H9 (cell line): ENCODE measurements at regions not wholly inside any gene's neighbourhood (a gene's known extent, or its start where the extent isn't known, plus 50 kb on each side); places are given as distances from the start of the nearest gene placed in this dataset.

Experiments
- DNase-seq: peaks from one replicate; pipeline ENCODE4 v3.0.0-alpha.2; 2017
- H2AFZ ChIP-seq: one replicate; pipeline ENCODE4 v1.6.1; 2013; ENCODE audit warnings: mild to moderate bottlenecking, low read length, control low read depth, moderate library complexity
- H2AK5ac ChIP-seq: 2 replicates; pipeline ENCODE4 v1.6.1; 2013; ENCODE audit warnings: low read length, control low read depth, mixed read lengths; ENCODE audit not compliant: insufficient read length
- H2BK120ac ChIP-seq: one replicate; pipeline ENCODE4 v1.6.1; 2013; ENCODE audit warnings: low read depth, mild to moderate bottlenecking, low read length, control low read depth, inconsistent platforms; ENCODE audit not compliant: poor library complexity, severe bottlenecking
- H2BK12ac ChIP-seq: 2 replicates; pipeline ENCODE4 v1.6.1; 2013; ENCODE audit warnings: low read length, control low read depth, mixed read lengths, low read depth; ENCODE audit not compliant: insufficient read length
- H2BK15ac ChIP-seq: 2 replicates; pipeline ENCODE4 v1.6.1; 2013; ENCODE audit warnings: low read depth, low read length, control low read depth
- H2BK20ac ChIP-seq: one replicate; pipeline ENCODE4 v1.6.1; 2013; ENCODE audit warnings: low read depth, mild to moderate bottlenecking, low read length, control low read depth, inconsistent platforms; ENCODE audit not compliant: poor library complexity, severe bottlenecking
- H2BK5ac ChIP-seq: 2 replicates; pipeline ENCODE4 v1.6.1; 2013; ENCODE audit warnings: low read length, control low read depth, mixed read lengths; ENCODE audit not compliant: insufficient read length
- H3K14ac ChIP-seq: 2 replicates; pipeline ENCODE4 v1.6.1; 2013; ENCODE audit warnings: low read length, control low read depth; ENCODE audit not compliant: insufficient read depth
- H3K18ac ChIP-seq: 2 replicates; pipeline ENCODE4 v1.6.1; 2013; ENCODE audit warnings: low read depth, mild to moderate bottlenecking, mixed read lengths, low read length, control low read depth; ENCODE audit not compliant: insufficient read length
- H3K23ac ChIP-seq: 2 replicates; pipeline ENCODE4 v1.6.1; 2013; ENCODE audit warnings: low read length, control low read depth, mixed read lengths, low read depth; ENCODE audit not compliant: insufficient read length
- H3K23me2 ChIP-seq: 2 replicates; pipeline ENCODE4 v1.6.1; 2013; ENCODE audit warnings: low read depth, mild to moderate bottlenecking, mixed read lengths, low read length, control low read depth; ENCODE audit not compliant: insufficient read length, poor library complexity, severe bottlenecking
- H3K27ac ChIP-seq: 2 replicates; pipeline ENCODE4 v1.5.1; 2013; ENCODE audit warnings: low read length, control low read depth, mixed read lengths, low read depth; ENCODE audit not compliant: insufficient read length
- H3K27me3 ChIP-seq: 2 replicates; pipeline ENCODE4 v1.6.1; 2013; ENCODE audit warnings: low read length, control low read depth, inconsistent platforms; ENCODE audit not compliant: insufficient read depth
- H3K4ac ChIP-seq: 2 replicates; pipeline ENCODE4 v1.6.1; 2013; ENCODE audit warnings: low read depth, mild to moderate bottlenecking, control low read depth, inconsistent platforms, low read length, moderate library complexity
- H3K4me1 ChIP-seq: 2 replicates; pipeline ENCODE4 v1.6.1; 2013; ENCODE audit warnings: low read length, control low read depth, inconsistent platforms; ENCODE audit not compliant: insufficient read depth
- H3K4me2 ChIP-seq: 2 replicates; pipeline ENCODE4 v1.6.1; 2013; ENCODE audit warnings: low read length, control low read depth, mixed read lengths; ENCODE audit not compliant: insufficient read length, insufficient read depth
- H3K56ac ChIP-seq: 2 replicates; pipeline ENCODE4 v1.6.1; 2013; ENCODE audit warnings: low read depth, mild to moderate bottlenecking, mixed read lengths, low read length, control low read depth; ENCODE audit not compliant: insufficient read length
- H3K79me1 ChIP-seq: 2 replicates; pipeline ENCODE4 v1.6.1; 2013; ENCODE audit warnings: low read depth, mild to moderate bottlenecking, moderate library complexity, low read length, control low read depth, inconsistent platforms; ENCODE audit not compliant: insufficient read depth, poor library complexity, severe bottlenecking
- H3K79me2 ChIP-seq: 2 replicates; pipeline ENCODE4 v1.6.1; 2013; ENCODE audit warnings: low read length, control low read depth, inconsistent platforms; ENCODE audit not compliant: insufficient read depth
- H3K9ac ChIP-seq: 2 replicates; pipeline ENCODE4 v1.6.1; 2013; ENCODE audit warnings: low read length, control low read depth, mixed read lengths; ENCODE audit not compliant: insufficient read length; ENCODE audit errors: extremely low read depth
- H3K9me3 ChIP-seq: one replicate; pipeline ENCODE4 v1.6.1; 2013; ENCODE audit warnings: low read depth, low read length, inconsistent platforms; ENCODE audit not compliant: control insufficient read depth
- H3T11ph ChIP-seq: one replicate; pipeline ENCODE4 v1.6.1; 2013; ENCODE audit warnings: mild to moderate bottlenecking, low read length, control low read depth, inconsistent platforms
- H4K20me1 ChIP-seq: one replicate; pipeline ENCODE4 v1.6.1; 2013; ENCODE audit not compliant: control insufficient read depth, insufficient read length, insufficient read depth
- H4K5ac ChIP-seq: 2 replicates; pipeline ENCODE4 v1.6.1; 2013; ENCODE audit warnings: low read depth, mild to moderate bottlenecking, mixed read lengths, low read length, control low read depth; ENCODE audit not compliant: insufficient read length
- H4K8ac ChIP-seq: replicated peaks from 2 replicates; pipeline ENCODE4 v1.6.1; 2013; ENCODE audit warnings: low read length, control low read depth, mixed read lengths, low read depth; ENCODE audit not compliant: insufficient read length
- H4K91ac ChIP-seq: 2 replicates; pipeline ENCODE4 v1.6.1; 2013; ENCODE audit warnings: low read depth, mild to moderate bottlenecking, moderate library complexity, mixed read lengths, low read length, control low read depth; ENCODE audit not compliant: insufficient read length
- H3K27ac Mint-ChIP-seq, 3 experiments: 2 replicates in 2 of 3; 3 replicates in 1 of 3; pipeline ENCODE4 v1.8.0; 2020 to 2021; ENCODE audit warnings: mixed read lengths in 3 of 3, mild to moderate bottlenecking in 1 of 3, moderate library complexity in 1 of 3
- H3K27me3 Mint-ChIP-seq: 2 replicates; pipeline ENCODE4 v1.8.0; 2021; ENCODE audit warnings: low read depth, mild to moderate bottlenecking, moderate library complexity, mixed read lengths
- H3K36me3 Mint-ChIP-seq, 3 experiments: 2 replicates in 2 of 3; 3 replicates in 1 of 3; pipeline ENCODE4 v1.8.0; 2020 to 2021; ENCODE audit warnings: low read depth in 3 of 3, mixed read lengths in 3 of 3; ENCODE audit not compliant: insufficient read depth in 1 of 3
- H3K4me1 Mint-ChIP-seq, 2 experiments: 2 replicates each; pipeline ENCODE4 v1.8.0; 2020; ENCODE audit warnings: mixed read lengths in 2 of 2
- H3K4me3 Mint-ChIP-seq, 2 experiments: 2 replicates in 1 of 2; 3 replicates in 1 of 2; pipeline ENCODE4 v1.8.0; 2020 to 2021; ENCODE audit warnings: mild to moderate bottlenecking in 2 of 2, mixed read lengths in 2 of 2, moderate library complexity in 1 of 2
- H3K9me3 Mint-ChIP-seq, 2 experiments: 2 replicates in 1 of 2; 3 replicates in 1 of 2; pipeline ENCODE4 v1.8.0; 2020; ENCODE audit warnings: mild to moderate bottlenecking in 2 of 2, mixed read lengths in 2 of 2, moderate library complexity in 1 of 2
- WGBS: extraction: QIAGEN DNeasy Blood & Tissue Kit; methylation state at CpG from one replicate; pipeline ENCODE4 v1.1.7; 2013; ENCODE audit warnings: missing lambda C conversion rate, low lambda C conversion rate, mixed read lengths; ENCODE audit not compliant: insufficient read length; ENCODE audit errors: extremely low coverage; 5-methylcytosine and 5-hydroxymethylcytosine counted together
- TF ChIP-seq, protein P1 (sequence below): fragments of 200-600 bp; sonication (generic); conservative IDR thresholded peaks from 3 replicates; pipeline ENCODE4 v1.8.0; 2021; ENCODE audit warnings: antibody characterized with exemption, mild to moderate bottlenecking

- H2BK15ac ChIP-seq, result no peak overlapping the region
- H3K79me1 ChIP-seq, result no peaks in the 10 kb centered on the region
- H2BK5ac ChIP-seq, result no peak overlapping the region
- no peaks in the 10 kb centered on the region for H3K9me3 ChIP-seq
- H2BK20ac ChIP-seq, result no peak overlapping the region
- H3K27me3 ChIP-seq, result no peaks in the 10 kb centered on the region
- Mint-ChIP-seq H3K27me3 (no peaks in the 10 kb centered on the region), H3K4me3 (no peak overlapping the region), H3K36me3 (peaks cover 0 to 1% (median 0%) of the 10 kb centered on the region in 3 experiments; a peak in 1 of 7 replicates), H3K27ac (no peak overlapping the region), H3K9me3 (no peaks in the 10 kb centered on the region), H3K4me1 (peaks cover 0 to 4% of the 10 kb centered on the region in 2 experiments; a peak in 2 of 4 replicates)
- no peak overlapping the region for H3K56ac ChIP-seq
- H3K4me1 ChIP-seq, result no peaks in the 10 kb centered on the region
- no peak overlapping the region for H4K8ac ChIP-seq
- no peak overlapping the region for H3K4ac ChIP-seq
- H3K18ac ChIP-seq, result no peak overlapping the region
- H3K9ac ChIP-seq, result no peak overlapping the region
- no peak overlapping the region for H3K4me2 ChIP-seq
- no peak overlapping the region for H3K27ac ChIP-seq
- no peak overlapping the region for H2BK120ac ChIP-seq
- no peaks in the 10 kb centered on the region for H3K23me2 ChIP-seq
- H3K14ac ChIP-seq, result no peak overlapping the region
- no peak overlapping the region for H2AK5ac ChIP-seq
- no peaks in the 10 kb centered on the region for H4K20me1 ChIP-seq
- no peaks in the 10 kb centered on the region; the same call in 1 of the 2 replicates for H3K79me2 ChIP-seq
- no peak overlapping the region for H2AFZ ChIP-seq
- H4K5ac ChIP-seq, result no peak overlapping the region
- H2BK12ac ChIP-seq, result no peak overlapping the region
- no peak overlapping the region for H3T11ph ChIP-seq
- no peak overlapping the region for H4K91ac ChIP-seq
- TF ChIP-seq, protein P1, sequence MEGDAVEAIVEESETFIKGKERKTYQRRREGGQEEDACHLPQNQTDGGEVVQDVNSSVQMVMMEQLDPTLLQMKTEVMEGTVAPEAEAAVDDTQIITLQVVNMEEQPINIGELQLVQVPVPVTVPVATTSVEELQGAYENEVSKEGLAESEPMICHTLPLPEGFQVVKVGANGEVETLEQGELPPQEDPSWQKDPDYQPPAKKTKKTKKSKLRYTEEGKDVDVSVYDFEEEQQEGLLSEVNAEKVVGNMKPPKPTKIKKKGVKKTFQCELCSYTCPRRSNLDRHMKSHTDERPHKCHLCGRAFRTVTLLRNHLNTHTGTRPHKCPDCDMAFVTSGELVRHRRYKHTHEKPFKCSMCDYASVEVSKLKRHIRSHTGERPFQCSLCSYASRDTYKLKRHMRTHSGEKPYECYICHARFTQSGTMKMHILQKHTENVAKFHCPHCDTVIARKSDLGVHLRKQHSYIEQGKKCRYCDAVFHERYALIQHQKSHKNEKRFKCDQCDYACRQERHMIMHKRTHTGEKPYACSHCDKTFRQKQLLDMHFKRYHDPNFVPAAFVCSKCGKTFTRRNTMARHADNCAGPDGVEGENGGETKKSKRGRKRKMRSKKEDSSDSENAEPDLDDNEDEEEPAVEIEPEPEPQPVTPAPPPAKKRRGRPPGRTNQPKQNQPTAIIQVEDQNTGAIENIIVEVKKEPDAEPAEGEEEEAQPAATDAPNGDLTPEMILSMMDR, result no peak
- no CpG with 5 or more reads among the region's 5 CpGs for whole genome bisulfite sequencing
- H3K23ac ChIP-seq, result no peak overlapping the region
- no peak for DNase-seq
These were observed 102.2 kb upstream of the ATP10A start for GRCh38 chr15:25965326-25965725.
